Activated CD4-positive, alpha-beta memory T cell treated with anti-CD3 and anti-CD28 coated beads, Interleukin-2, amount 10 ng/mL, durations not matched to agents 7 days and 5 days (primary cell): ENCODE measurements at regions not wholly inside any gene's neighbourhood (a gene's known extent, or its start where the extent isn't known, plus 50 kb on each side); places are given as distances from the start of the nearest gene placed in this dataset.

ENCODE experiments used
- CTCF ChIA-PET: fragments of 350-600 bp; sonication (Branson Sonifier 250); formaldehyde crosslinking; loops from one replicate; lab custom pipeline; 2021; ENCODE audit warnings: antibody characterized with exemption, inconsistent platforms; lab: Charles Lee
- POLR2A ChIA-PET: fragments of 350-600 bp; sonication (Branson Sonifier 250); formaldehyde crosslinking; loops from one replicate; lab custom pipeline; 2021; ENCODE audit warnings: antibody characterized with exemption; lab: Charles Lee
- DNase-seq: peaks from one replicate; pipeline ENCODE4 v3.0.0-alpha.2; 2020
- H3K27ac Mint-ChIP-seq: one replicate; pipeline ENCODE4 v1.8.0; 2021; ENCODE audit warnings: mild to moderate bottlenecking, mixed read lengths
- H3K27me3 Mint-ChIP-seq: one replicate; pipeline ENCODE4 v1.8.0; 2021; ENCODE audit warnings: mixed read lengths
- H3K36me3 Mint-ChIP-seq: one replicate; pipeline ENCODE4 v1.8.0; 2021; ENCODE audit warnings: low read depth, mixed read lengths
- H3K4me1 Mint-ChIP-seq: one replicate; pipeline ENCODE4 v1.8.0; 2021; ENCODE audit warnings: mixed read lengths
- H3K4me3 Mint-ChIP-seq: one replicate; pipeline ENCODE4 v1.8.0; 2021; ENCODE audit warnings: mild to moderate bottlenecking, mixed read lengths
- H3K9me3 Mint-ChIP-seq: one replicate; pipeline ENCODE4 v1.8.0; 2021; ENCODE audit warnings: mixed read lengths

- Mint-ChIP-seq H3K27me3 (no peaks in the 10 kb centered on the region), H3K27ac (no peak overlapping the region), H3K9me3 (no peaks in the 10 kb centered on the region), H3K4me1 (no peaks in the 10 kb centered on the region), H3K4me3 (no peak overlapping the region), H3K36me3 (no peaks in the 10 kb centered on the region)
- ChIA-PET POLR2A (no interaction called here), CTCF (no interaction called here)
- no peak for DNase-seq
These were observed 431.9 kb downstream of the TNS3 start for GRCh38 chr7:47149971-47150370.

DNA sequence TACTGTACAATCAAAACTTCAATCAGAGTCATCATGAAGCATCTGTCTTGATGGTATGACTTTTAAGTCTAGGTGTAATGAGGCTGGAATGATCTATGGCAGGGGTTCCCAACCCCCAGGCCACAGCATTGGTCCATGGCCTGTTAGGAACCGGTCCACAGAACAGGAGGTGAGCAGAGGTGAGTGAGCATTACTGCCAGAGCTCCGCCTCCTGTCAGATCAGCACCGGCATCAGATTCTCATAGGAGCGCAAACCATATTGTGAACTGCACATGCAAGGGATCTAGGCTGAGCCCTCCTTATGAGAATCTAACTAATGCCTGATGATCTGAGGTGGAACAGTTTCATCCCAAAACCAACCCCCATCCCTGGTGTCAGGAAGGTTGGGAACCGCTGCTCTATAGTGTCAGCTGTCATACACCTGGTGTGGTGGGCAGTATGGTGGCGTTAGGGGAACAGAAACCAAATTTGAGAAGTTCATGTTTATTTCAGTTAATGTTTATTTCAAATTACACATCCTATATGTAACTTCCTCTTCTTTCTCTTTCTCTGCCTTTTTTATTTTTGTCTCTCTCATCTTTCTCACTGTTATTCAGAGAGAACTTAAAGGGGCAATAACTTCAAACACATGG, 432.6 kb downstream of the TNS3 start:
- Mint-ChIP-seq H3K27ac (no peak overlapping the region), H3K36me3 (no peaks in the 10 kb centered on the region), H3K4me1 (no peaks in the 10 kb centered on the region), H3K4me3 (no peak overlapping the region), H3K27me3 (no peaks in the 10 kb centered on the region), H3K9me3 (no peaks in the 10 kb centered on the region)
- DNase-seq = no peak
- CTCF ChIA-PET = no interaction called here
- POLR2A ChIA-PET = no interaction called here

- Mint-ChIP-seq H3K27ac (no peak overlapping the region), H3K9me3 (no peaks in the 10 kb centered on the region), H3K4me3 (no peak overlapping the region), H3K27me3 (no peaks in the 10 kb centered on the region), H3K4me1 (no peaks in the 10 kb centered on the region), H3K36me3 (no peaks in the 10 kb centered on the region)
- CTCF ChIA-PET = no interaction called here
- POLR2A ChIA-PET = no interaction called here
- DNase-seq = no peak
These were observed 433.2 kb downstream of the TNS3 start for GRCh38 chr7:47148536-47149207.

- no peak overlapping the region for H3K4me3 Mint-ChIP-seq
- no peak overlapping the region for H3K27ac Mint-ChIP-seq
- DNase-seq = no peak
- POLR2A ChIA-PET = no interaction called here
- no peaks in the 10 kb centered on the region for H3K4me1 Mint-ChIP-seq
- no peaks in the 10 kb centered on the region for H3K36me3 Mint-ChIP-seq
- no peaks in the 10 kb centered on the region for H3K27me3 Mint-ChIP-seq
- H3K9me3 Mint-ChIP-seq = no peaks in the 10 kb centered on the region
- CTCF ChIA-PET = no interaction called here
These were observed 434.7 kb downstream of the TNS3 start for GRCh38 chr7:47147213-47147631.

- H3K27me3 Mint-ChIP-seq = no peaks in the 10 kb centered on the region
- ChIA-PET POLR2A (no interaction called here), CTCF (no interaction called here)
- H3K4me3 Mint-ChIP-seq = no peak overlapping the region
- H3K9me3 Mint-ChIP-seq = no peaks in the 10 kb centered on the region
- H3K36me3 Mint-ChIP-seq = no peaks in the 10 kb centered on the region
- H3K27ac Mint-ChIP-seq = no peak overlapping the region
- H3K4me1 Mint-ChIP-seq = no peaks in the 10 kb centered on the region
- DNase-seq = no peak
These were observed 435.9 kb downstream of the TNS3 start for GRCh38 chr7:47145982-47146381.

GRCh38 chr7:47145186-47145725, 436.7 kb downstream of the TNS3 start:
- H3K9me3 Mint-ChIP-seq = no peaks in the 10 kb centered on the region
- no peak overlapping the region for H3K4me3 Mint-ChIP-seq
- no peaks in the 10 kb centered on the region for H3K4me1 Mint-ChIP-seq
- ChIA-PET POLR2A (no interaction called here), CTCF (no interaction called here)
- H3K27me3 Mint-ChIP-seq = no peaks in the 10 kb centered on the region
- H3K36me3 Mint-ChIP-seq = no peaks in the 10 kb centered on the region
- no peak overlapping the region for H3K27ac Mint-ChIP-seq
- no peak for DNase-seq

DNA sequence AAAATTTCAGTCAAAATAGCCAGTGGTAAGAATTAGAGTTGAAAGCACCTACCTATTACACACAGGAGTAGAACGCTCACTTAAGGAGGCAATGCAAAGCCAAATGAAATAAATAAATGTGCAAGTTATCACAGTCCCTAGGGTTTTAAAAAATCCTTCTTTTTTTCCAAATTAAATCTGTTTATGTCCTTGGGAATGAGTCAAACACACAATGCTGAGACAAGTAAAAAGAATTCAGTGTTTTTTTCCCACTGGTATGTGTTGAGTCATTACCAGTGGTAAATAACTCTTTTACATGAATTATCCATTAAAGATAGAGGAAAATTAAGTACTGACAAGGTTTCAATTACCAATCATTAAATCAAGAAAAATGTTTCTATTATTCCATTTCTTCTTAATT, 438.6 kb downstream of the TNS3 start:
- H3K4me3 Mint-ChIP-seq = no peak overlapping the region
- no peak for DNase-seq
- no peaks in the 10 kb centered on the region for H3K27me3 Mint-ChIP-seq
- H3K9me3 Mint-ChIP-seq = no peaks in the 10 kb centered on the region
- no peaks in the 10 kb centered on the region for H3K4me1 Mint-ChIP-seq
- CTCF ChIA-PET = no interaction called here
- H3K27ac Mint-ChIP-seq = no peak overlapping the region
- POLR2A ChIA-PET = no interaction called here
- H3K36me3 Mint-ChIP-seq = no peaks in the 10 kb centered on the region

DNA sequence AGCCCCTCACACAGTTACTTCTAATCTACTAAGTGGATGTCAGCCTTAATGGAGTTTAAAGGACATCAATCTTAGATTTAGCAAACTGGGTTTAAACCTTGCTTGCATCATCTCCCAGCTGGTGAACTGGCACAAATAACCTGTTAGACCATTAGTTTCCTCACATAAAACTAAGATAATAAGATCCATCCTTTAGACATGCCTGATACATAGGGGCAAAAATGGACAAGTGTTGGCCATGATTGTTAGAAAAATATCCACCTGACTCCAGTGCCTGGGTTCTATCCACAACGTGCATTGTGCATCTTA, 439.1 kb downstream of the TNS3 start:
- no peaks in the 10 kb centered on the region for H3K27me3 Mint-ChIP-seq
- POLR2A ChIA-PET = no interaction called here
- no peak overlapping the region for H3K4me3 Mint-ChIP-seq
- no peaks in the 10 kb centered on the region for H3K9me3 Mint-ChIP-seq
- no peak overlapping the region for H3K27ac Mint-ChIP-seq
- no peaks in the 10 kb centered on the region for H3K36me3 Mint-ChIP-seq
- no peaks in the 10 kb centered on the region for H3K4me1 Mint-ChIP-seq
- no peak for DNase-seq
- CTCF ChIA-PET = no interaction called here

DNA sequence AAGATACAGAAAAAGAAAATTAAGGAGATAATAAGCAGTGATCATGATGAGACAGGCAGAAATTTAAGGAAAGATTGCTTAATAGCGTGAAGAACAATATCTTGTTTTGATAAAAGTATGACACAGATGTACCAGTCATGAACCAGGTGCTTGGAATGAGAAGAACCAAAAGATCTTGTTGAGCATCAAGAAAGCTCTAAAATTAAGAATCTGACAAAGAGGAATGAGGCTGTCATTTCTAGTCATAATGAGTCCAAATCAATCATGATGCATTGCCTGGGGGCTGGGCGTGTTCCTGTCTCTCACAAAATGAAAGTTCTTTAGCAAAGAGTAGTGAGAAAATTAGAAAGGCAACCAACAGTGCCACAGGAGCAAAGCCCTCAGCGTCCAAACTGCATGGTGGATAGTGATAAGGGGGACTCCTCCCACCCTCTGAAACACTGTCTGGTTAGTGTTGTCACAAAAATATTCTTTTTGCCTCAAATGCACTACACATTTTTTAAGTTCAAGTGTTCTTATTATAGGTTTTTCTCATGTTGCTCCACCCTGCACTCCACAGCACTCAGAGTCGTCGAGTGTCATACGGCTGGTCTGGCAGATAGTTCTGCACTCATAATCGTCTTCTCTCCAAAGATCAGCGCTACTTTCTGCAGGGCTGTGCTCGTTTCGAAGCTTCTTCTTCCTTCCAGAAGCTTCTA, 439.6 kb downstream of the TNS3 start:
- Mint-ChIP-seq H3K4me1 (no peaks in the 10 kb centered on the region), H3K36me3 (no peaks in the 10 kb centered on the region), H3K27me3 (no peaks in the 10 kb centered on the region), H3K27ac (no peak overlapping the region), H3K9me3 (no peaks in the 10 kb centered on the region), H3K4me3 (no peak overlapping the region)
- ChIA-PET CTCF (no interaction called here), POLR2A (no interaction called here)
- no peak for DNase-seq

DNA sequence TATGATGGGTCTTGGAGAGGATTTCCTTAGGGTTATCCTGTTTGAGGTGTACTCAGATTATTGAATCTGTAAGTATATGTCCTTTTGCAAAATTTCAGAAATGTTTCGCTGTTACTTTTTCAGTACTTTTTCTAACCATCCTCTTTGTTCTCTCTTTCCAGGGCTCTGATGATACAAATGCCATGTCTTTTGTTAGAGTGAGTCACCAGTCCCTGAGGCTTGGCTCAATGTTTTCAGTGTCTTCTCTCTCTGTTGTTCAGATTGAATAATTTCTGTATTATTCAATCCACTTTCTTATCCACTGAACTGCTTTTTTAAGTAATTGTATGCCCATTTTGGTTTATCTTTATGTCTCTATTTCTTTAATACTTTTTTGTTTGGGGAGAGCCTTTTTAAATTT, 449.4 kb downstream of the TNS3 start:
- Mint-ChIP-seq H3K36me3 (no peaks in the 10 kb centered on the region), H3K27me3 (no peaks in the 10 kb centered on the region), H3K4me3 (no peak overlapping the region), H3K4me1 (no peaks in the 10 kb centered on the region), H3K27ac (no peak overlapping the region), H3K9me3 (no peaks in the 10 kb centered on the region)
- CTCF ChIA-PET = no interaction called here
- POLR2A ChIA-PET = no interaction called here
- DNase-seq = no peak

DNA sequence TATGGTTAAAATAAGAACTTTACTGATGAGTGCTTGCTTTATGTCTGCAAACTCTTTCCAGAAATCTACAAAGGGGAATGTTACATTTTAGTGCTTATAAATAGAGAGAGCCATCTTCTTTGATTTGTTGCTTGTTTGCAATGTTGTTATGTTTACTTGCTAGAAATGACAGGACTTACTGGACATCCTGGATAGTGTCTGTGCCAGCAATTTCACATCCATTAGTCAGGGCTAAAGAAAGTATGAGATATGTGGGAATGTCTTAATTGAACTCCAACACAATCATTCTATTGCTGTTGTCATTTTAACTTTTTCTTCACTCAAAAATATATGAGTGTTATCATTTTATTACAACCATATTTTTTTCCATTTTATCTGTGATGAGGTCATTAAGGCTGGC, 453.2 kb downstream of the TNS3 start:
- Mint-ChIP-seq H3K36me3 (no peaks in the 10 kb centered on the region), H3K27me3 (no peaks in the 10 kb centered on the region), H3K4me1 (no peaks in the 10 kb centered on the region), H3K27ac (no peak overlapping the region), H3K4me3 (no peak overlapping the region), H3K9me3 (no peaks in the 10 kb centered on the region)
- ChIA-PET CTCF (no interaction called here), POLR2A (no interaction called here)
- DNase-seq = no peak

GRCh38 chr7:47125529-47125928, 456.4 kb downstream of the TNS3 start:
- ChIA-PET CTCF (no interaction called here), POLR2A (no interaction called here)
- no peak overlapping the region for H3K4me3 Mint-ChIP-seq
- no peaks in the 10 kb centered on the region for H3K4me1 Mint-ChIP-seq
- H3K27ac Mint-ChIP-seq = no peak overlapping the region
- no peaks in the 10 kb centered on the region for H3K36me3 Mint-ChIP-seq
- no peaks in the 10 kb centered on the region for H3K27me3 Mint-ChIP-seq
- no peak for DNase-seq
- H3K9me3 Mint-ChIP-seq = no peaks in the 10 kb centered on the region

GRCh38 chr7:47119261-47119865, 462.5 kb downstream of the TNS3 start:
- ChIA-PET CTCF (interaction anchor here (1.2 kb wide), 1 partner anchor 9 kb away, joined by 6 read pairs; no protein-coding TSS in a partner anchor), POLR2A (no interaction called here)
- Mint-ChIP-seq H3K9me3 (no peaks in the 10 kb centered on the region), H3K27ac (no peak overlapping the region), H3K4me3 (no peak overlapping the region), H3K36me3 (no peaks in the 10 kb centered on the region), H3K4me1 (no peaks in the 10 kb centered on the region), H3K27me3 (no peaks in the 10 kb centered on the region)
- no peak for DNase-seq
